SHP77 (cell line): ENCODE measurements at regions not wholly inside any gene's neighbourhood (a gene's known extent, or its start where the extent isn't known, plus 50 kb on each side); places are given as distances from the start of the nearest gene placed in this dataset.

ENCODE experiments used
- DNase-seq, 2 experiments: peaks; one replicate each; lab custom pipeline; 2025; lab: John Stamatoyannopoulos, UW

DNA sequence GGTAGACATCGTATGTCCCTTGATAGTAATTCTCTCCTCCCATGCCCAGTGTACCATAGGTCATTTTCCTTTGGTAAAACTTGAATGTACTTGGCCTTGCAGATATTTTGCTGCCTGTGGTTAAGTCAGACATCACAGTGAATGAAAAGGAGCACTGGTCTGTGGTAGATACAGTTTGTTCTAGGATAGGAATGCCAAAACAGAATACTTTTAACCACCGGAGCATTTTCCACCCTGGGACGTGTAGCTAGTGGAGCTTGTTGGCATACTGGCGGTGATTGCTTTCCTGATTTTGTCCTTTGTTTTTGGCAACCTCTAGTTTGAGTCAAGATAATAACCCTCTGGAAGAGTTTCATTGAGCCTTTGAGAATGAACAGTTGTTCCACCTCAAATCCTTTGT is 92.0 kb upstream of the BMPER start:
- no peak for DNase-seq

DNA sequence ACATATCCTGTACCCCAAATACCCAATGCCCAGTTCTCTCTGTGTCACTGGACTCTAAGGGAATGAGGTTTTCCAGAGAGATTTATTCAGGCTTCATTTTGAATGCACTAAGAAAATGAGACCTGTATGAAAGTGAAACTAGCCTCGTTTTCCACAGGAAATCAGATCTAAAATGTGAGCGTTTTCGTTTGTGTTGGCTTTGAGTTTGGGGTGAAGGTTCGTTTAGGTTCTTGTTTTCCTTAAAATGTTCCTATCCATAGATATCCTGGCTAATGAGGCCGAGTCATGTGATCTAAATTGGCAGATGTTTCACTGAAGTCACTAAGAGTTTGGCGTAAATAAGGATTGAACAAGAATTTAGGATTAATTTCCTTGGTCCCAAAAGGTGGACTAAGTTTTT is 90.9 kb upstream of the BMPER start:
- no peak for DNase-seq

DNA sequence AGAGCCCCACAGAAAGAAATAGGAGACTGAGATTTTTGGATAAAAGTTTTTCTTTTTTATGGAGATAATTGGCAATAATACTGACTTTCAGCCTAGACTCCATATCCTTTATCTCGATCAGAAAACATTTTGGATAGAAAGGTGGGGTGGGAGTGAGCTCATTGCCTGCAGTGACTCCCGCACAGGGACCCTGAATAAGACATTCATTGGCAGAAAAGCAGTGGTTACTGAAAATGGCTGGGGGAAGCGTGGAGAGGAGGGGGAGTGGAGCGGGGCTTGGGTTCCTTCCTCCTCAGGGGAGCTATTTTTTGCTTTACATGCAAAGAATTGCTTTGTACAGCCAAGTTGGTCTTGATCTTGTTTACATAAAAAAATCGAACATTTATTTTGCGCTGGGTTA is 90.4 kb upstream of the BMPER start:
- DNase-seq = no peak

DNA sequence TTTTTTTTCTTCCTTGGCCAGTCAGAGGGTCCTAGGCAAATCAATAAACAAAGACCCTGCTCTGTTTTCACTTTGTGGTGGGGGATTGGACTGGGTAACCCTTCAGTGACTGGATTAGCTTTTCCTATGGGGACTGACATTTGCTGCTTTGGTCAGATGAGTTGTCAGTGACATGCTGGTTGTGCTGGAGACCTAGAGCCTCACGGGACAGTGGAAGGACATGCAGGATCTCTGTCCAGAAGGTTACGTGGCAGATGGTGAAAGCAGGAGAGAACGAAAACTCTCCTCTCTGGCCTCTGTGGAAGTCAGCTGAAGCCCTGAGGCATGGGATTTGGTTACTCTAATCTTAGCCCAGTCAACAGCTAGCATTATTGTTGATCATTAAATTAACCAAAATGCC is 90.0 kb upstream of the BMPER start:
- DNase-seq = no peak

DNA sequence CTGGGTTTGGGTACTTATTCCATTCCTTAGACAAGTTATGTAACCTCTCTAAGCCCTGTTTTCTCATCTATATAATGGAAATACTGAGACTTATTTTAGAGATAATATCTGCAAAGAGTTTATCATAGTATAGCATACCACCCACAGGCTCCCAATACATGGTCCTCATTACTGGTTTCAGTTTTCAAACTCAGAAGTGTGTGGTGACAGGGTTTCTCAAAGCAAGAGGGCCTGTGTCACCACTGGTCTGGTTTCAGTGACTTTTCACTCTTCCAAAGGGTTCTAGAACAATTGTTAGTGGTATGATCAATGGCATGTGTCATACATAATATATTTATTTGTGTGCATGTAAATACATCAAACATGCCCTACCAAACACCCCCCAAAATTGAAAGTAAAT is 89.2 kb upstream of the BMPER start:
- DNase-seq = no peak

DNA sequence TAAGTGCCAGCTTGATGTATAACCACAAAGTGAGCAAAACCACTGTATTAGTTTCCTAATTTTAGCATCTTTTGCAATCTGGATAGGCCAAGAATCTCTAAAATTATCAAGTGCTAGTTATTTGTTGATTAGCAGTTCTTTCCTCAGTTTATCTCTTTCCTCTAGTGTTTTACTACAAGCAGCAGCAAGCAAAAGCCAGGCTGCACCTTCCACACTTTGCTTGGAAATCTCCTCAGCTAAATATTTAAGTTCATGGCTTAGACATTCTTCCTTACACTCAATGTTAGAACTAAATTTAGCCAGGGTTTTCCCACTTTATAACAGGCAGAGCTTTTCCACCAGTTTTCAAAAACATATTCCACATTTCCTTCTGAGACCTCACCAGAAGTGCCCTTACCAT is 85.7 kb upstream of the BMPER start:
- no peak for DNase-seq

DNA sequence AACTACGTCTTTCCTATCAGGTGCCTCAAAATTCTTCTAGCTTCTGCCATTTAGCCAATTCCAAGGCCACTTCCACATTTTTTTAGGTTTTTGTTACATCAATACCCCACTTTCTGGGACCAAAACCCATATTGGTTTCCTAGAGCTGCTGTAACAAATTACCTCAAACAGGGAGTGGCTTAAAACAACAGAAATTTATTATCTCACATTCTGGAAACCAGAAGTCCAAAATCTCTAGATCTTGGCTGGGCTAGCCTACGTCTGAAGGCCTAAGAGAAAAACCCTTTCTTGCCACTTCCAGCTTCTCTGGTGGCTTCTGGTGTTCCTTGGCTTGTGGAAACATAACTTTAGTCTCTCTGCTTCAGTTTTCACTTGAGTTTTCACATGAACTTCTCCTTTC is 85.1 kb upstream of the BMPER start:
- DNase-seq = no peak

DNA sequence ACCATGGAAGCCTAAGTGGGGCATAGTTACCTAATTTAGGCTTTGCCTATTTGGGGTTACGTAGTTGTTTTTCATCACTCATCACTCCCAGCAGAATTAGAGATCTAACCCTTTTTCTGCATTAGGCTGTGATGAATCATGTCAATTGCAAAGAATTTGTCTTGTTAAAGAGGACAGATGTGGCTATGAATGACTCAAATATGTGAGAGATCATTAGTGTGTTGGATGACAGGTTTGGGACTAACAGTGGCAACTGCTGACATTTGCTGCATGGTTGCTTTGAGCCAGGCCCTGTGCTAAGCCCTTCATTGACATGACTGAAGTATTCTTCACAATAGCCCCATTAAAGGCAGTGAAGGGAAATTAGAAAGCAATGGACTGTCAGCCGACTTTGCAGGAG is 83.4 kb upstream of the BMPER start:
- DNase-seq = no peak

DNA sequence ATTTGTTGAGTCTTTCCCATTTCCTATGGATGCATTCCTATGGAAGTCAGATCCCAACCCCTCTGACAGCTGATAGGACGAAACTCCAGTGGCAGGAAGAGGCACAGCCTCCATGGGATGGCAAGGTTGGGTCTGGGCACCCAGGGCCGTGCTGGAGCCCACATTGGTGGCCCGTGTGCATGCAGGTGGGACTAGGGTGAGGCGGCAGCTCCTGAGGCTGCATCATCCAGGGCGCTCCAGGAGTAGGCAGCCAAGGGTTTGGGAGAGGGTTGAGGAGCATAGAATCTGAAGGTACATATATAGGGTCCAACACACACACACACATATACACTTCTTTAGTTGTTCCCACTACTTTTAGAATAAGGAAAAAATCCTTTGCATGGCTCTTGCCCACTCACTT is 81.4 kb upstream of the BMPER start:
- DNase-seq = no peak

DNA sequence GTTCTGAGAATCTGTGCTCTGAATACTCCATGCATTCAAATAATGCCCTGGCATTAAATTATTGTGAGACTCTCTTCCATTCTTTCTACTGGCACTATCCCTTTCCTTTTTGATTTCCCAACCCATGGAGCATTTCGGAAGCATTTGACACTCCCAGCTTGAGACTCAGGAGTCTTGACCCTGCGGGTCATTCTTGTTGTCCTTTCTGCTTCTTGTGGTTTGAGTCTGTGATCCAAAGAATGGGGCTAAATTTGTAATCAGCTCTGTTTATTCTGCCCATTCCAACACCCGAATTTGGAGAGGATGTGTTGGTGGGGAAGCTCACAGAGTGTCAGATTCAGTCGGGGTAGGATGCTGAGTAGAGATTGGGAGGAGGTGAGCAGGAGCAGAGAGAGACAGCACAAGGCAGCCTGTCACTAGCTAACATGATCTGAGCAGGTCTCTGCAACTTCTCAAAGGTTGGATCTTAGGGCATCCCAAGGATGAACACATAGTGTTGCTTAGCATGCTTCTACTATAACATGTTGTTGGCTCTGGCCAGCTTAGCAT is 80.4 kb upstream of the BMPER start:
- no peak for DNase-seq

DNA sequence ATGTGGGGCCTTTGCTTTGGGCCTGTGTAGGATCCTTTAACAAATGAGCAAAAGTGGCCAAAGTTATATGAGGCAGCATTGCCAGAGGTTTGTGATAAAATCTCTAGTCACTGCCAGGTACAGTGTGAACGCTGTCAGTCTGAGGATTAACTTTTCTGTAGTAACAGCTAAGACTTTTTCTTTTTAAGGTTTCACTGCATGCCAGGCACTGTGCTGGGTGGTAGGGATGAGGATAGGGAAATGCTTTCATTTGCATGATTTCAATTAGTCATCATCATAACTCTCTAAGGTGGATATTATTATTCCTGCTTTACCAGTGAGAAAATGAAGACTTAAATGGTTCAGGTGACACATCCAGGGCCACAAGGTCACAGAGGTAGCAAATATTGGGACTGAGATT is 79.7 kb upstream of the BMPER start:
- DNase-seq = no peak

DNA sequence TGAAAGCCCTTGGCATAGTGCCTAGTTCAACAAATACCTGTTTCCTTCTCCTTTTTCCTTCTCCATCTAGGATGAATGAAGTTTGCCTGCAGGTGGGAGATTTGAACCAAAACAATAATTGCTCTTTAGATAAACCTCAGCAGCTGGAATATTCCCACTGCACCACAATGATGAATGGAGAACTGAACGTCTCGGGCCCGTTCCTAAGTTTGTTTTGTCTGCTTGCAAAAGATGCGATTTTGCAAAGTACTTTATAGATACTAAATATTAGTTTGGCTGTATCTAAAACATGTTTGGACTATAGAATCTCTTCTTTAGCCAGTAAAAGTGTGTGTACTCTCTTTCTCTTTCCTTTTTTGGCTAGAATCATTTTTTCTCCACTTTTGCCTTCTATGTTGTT is 75.8 kb upstream of the BMPER start:
- no peak for DNase-seq

DNA sequence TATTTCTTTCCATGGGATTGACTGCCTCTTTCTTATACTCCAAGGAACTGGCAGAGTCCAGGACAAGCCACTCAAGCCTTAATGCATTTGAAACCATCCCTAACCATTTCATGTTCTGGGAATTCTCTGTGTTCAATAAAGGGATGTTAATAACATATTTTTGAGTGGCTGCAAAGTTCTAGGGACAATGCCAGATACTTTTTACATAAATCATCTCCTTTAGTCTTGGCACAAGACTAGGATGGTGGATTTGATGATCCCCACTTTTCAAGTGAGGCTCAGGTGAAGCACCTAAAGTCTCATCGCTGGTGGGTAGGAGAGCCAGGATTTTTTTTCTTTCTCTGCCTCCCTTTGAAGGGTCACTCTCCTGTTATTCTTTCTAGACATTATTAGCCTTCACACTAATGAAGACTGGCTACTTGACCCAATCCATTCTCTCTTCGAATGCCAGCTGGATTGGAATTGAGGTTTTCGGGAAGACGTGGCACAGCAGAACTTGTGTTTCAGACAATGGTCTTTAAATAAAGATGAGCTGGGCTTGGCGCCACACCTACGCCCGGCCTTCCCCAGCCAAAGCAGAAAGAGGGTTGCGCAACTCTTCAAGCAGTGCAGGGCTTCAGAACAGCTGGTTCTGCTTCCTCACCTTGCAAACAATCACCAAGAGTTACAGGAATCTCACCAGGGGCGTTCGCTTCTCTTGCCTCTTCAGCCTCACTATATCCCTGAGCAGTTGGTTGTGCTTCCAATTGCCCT is 73.8 kb upstream of the BMPER start:
- peak; percentile 34 to 63 for DNase-seq

DNA sequence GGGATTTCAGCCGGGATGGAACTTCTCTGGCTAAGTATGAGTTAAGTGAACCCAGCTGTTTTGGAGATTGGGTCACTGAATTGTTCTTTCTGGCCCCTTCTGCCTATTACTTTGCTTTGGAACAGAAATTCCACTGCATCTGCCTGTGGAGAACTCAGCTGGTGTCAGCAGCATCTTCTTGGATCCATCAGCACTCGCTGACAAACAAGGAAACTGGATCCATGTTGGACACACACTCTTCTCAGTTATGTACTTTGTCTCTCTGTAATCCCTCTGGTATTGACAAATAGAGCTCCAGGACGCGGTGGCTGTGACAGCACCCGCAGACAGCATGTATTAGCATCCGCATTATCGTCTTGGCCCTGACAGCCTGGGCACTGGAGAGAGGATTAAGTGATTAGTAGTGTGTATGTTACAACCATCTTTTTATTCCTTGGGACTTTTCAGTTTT is 73.0 kb upstream of the BMPER start:
- DNase-seq = no peak

DNA sequence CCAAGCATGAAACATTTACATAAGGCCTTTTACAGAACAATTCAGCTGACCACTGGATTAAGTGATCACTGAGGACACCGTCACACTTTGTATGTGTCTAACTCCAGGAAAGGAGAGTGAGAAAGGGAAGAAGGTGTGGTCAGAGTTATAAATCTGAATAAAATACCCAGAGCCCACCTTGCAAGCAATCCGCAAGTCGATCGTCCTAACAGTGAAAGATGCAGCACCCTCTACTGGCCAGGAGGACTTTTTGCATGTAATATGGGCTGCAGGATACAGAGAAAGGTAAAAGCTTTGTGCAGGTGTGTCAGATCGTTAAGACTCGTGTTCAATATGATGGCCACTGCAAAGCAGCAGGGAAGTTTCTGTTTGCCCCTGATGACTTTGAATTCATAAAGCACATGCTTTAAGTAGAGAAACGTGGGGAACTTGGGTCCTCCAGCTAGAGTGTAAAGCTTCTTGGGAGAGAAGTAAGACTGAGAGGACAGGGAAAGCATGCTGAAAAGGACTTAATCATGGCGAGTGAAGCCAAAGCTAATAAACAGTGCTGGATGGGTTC is 68.5 kb upstream of the BMPER start:
- peak; percentile 36 to 64 for DNase-seq

DNA sequence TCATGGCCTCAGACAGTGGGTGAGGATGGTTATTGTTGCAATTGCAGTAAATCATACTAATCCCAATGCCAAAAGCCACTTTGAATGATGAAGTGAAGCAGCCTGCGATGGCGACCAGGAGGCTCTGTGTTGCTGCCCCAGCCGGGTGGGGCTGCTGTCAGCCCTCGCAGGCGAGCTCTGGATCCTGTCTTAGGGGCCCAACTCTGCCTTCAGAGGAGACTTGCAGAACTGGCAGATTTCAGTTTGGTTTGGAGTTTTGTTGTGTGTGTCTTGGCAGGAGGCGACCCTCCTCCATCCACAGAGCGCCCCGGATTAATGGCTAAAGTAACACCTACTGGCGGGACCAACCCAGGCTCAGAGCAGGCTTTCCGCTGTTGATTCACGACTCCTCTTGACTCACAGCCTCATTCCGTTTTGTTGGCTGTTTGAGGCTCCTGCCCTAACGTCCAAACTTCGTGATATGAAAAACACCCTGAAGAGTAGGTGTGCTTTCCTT is 67.9 kb upstream of the BMPER start:
- DNase-seq = no peak

DNA sequence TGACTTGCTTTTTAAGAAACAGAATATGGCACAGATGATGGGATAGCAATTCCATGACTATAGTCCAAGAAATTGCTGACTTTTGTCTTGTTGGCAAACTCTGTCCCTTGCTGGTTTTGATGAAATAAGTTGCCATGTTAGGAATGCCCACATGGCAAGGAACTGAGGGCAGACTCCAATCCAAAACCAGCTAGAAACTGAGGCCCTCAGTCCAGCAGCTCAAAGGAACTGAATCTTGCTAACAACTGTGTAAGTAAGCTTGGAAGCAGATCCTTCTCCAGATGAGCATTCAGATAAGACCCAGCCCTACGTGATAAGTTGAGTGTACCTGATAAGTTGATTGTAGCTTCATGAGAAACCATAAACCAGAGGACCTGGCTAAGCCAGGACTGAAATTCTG is 64.3 kb upstream of the BMPER start:
- DNase-seq = no peak

DNA sequence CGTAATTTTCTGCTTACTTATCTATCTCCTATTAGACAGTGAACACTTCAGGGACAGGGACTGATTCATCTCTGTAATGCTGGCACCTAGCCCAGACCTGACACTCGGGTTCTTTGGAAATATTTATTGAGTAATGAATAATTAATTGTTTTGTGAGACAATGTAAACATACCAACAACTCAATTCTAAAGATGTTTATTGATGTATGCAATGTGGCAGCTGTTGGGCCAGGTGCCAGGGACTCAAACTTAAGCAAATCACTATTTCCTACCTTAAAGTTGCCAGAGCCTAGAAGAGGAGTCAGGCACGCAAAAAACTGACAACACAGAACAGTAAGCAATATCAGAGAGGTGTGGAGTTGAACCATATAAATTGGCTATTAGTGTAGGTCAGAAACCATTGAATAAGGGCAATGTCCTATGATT is 63.6 kb upstream of the BMPER start:
- DNase-seq = peak; percentile 64 to 67

DNA sequence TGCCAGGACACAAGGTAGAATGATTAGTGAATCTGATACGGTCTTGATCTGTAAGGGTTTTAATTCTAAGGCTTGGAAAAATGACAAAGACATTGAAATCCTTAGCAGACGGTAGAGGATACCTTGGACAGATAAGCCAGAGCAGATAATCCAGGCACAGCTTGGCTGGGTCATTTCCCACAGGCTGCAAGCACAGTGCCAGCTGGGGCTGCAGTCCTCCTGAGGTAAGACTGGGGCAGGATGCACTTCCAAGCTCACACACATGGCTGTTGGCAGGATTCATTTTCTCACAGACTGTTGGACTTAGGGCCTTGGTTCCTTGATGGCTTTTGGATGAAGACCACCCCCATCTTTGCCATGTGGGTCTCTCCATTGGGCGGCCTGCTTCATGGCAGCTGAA is 63.2 kb upstream of the BMPER start:
- DNase-seq = peak; percentile 42 to 55

DNA sequence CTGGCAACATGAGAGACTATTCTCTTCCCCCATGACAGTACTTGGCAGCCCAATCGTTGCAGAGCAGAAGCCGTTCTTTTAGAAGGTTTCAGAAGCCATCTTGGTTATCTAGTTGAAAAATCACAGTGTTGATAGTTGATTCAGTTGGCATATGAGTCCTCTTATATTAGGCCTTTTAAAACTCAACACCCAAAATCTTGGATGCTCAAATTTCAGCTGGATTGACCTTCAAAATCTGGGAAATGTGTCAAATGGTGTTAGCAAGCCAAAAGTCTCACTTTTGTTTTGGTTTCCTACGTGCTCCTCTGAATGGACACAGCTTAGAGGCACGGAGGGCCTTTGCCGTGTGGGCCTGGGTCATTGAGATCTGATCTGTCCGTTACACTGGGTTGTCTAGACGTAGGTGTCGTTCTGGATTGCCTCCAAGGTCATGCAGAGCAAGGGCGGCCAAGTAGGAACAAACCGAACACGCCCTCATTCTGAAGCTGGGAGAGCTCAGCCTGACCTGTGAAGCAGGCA is 59.3 kb upstream of the BMPER start:
- no peak for DNase-seq

DNA sequence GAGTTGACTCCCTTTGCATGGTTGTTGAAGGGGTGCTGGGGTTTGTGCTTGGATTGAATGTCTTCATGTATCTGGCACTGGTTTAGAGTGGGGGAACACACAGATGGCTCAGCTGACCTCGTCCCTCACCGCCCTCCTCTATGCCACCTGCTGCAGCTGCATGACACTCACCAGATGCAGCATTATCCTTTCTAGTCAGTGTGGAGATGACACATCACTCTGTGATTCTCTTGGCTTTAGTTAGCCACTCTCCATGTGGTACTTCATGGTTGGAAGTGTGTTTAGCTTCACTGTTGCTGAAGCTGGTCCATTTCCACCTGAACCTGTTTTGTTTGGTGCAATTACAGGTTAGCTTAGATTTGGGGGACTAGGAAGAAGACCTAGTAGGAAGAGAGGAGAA is 56.3 kb upstream of the BMPER start:
- peak; percentile 59 to 82 for DNase-seq

DNA sequence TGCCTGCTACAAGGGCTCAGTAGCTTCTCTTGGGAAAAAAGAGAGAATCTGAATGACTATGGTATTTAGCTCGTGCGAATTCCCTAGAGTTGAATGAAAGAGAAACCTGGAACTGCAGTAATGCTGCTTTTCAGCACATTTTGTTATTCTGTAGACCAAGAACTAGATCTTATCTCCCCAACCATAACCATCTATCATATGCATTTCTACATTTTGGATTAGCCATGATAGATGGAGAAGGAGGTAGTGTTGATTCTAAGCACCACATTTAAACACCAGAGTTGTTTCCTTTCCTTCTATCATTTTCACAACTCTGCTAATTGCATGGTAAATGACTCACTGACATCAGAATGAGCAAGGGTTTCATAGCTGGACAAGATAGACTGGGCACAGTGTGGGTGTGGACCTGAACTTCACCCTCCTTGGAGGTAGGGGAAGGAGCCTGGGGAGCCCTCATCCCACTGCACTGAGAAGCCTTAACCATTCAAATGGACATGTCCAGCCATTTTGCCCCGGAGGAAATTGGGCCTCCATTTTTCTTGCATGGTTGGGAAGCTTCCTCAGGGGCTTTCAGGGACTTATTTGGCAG is 55.3 kb upstream of the BMPER start:
- no peak for DNase-seq

DNA sequence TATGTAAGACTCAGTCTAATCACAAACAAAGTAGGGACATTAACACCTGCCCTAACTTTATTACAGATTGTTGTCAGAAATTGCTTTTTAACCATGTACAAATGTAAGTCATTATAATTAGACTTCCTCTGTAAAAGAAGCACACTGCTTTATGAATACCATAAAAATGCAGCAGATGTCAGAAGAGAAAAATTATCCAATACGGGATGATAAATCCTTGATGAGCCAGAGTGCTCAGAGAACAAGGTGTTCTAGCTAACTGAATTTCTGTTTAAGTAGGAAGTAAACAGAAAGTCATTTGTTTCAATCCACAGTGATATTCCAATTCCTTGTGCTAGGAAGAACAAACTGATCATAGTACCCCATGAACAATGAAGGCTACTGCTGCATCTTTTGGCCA is 54.6 kb upstream of the BMPER start:
- DNase-seq = no peak
